ENCODE measurements at regions not wholly inside any gene's neighbourhood (a gene's known extent, or its start where the extent isn't known, plus 50 kb on each side); places are given as distances from the start of the nearest gene placed in this dataset.
"Not testable (repeated sequence)": the region's sequence is repeated elsewhere in the genome, so short reads cannot be mapped to it uniquely, and the experiment has no call there.

- peak in 1 of 2 donors; percentile 13 for DNase-seq
- in situ Hi-C loops (cut with MboI; ENCODE audit: low sequenced_read_pairs in 4 of 4) (no loop called here), intact Hi-C loops (cut with DNase I; ENCODE audit: low total_unique reads) (no loop called here)
- Histone ChIP-seq H3K27me3 (no peaks in the 10 kb centered on the region), H3K4me3 (no peak overlapping the region), H3K27ac (no peak overlapping the region), H3K36me3 (no peaks in the 10 kb centered on the region), H3K4me1 (no peaks in the 10 kb centered on the region), H3K9me3 (no peaks in the 10 kb centered on the region)
- ATAC-seq: no peak
- no peak for TF ChIP-seq POLR2A (IDR thresholded peaks at IDR 0.05)
- TF ChIP-seq, protein P1, sequence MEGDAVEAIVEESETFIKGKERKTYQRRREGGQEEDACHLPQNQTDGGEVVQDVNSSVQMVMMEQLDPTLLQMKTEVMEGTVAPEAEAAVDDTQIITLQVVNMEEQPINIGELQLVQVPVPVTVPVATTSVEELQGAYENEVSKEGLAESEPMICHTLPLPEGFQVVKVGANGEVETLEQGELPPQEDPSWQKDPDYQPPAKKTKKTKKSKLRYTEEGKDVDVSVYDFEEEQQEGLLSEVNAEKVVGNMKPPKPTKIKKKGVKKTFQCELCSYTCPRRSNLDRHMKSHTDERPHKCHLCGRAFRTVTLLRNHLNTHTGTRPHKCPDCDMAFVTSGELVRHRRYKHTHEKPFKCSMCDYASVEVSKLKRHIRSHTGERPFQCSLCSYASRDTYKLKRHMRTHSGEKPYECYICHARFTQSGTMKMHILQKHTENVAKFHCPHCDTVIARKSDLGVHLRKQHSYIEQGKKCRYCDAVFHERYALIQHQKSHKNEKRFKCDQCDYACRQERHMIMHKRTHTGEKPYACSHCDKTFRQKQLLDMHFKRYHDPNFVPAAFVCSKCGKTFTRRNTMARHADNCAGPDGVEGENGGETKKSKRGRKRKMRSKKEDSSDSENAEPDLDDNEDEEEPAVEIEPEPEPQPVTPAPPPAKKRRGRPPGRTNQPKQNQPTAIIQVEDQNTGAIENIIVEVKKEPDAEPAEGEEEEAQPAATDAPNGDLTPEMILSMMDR (IDR thresholded peaks at IDR 0.05 in 4 of 5, conservative IDR thresholded peaks at IDR 0.05 in 1 of 5): no peak
Measured at GRCh38 chr2:173523497-173523896, 168.8 kb downstream of the CDCA7 start.

DNA sequence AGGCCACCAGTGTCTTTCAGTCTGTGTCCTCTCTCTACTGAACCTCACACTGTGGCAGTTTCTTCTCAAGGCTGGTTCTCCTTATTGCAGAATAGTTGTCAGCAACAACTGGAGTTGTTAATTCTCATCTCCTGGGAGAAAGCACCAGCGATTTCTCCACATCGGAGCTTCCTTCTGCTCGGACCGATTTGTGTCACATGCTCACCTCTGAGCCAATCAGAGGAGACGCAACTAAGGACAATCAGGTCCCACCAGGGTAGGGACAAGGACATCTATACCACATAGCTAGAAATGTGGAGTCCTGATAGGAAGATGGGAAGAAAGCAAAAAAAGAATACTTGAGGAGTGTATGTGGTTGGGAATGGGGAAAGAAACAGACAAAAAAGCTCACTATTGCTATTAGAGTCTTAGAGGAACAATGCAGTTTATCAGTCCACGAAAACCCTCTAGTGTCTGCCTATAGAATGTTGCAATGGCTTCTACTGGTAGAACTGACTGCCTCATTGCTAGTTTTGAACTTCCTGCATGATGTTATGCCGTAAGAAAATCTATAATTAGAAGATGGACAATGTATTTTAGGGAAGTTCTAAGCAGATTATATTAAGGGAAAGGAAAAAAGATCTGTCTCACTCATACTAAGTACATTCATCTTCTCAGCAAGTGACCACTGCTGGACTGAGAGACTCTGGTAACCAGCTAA is 169.7 kb downstream of the CDCA7 start:
- DNase-seq (no peak), ATAC-seq (no peak)
- intact Hi-C loops (cut with DNase I; ENCODE audit: low total_unique reads) (no loop called here), in situ Hi-C loops (cut with MboI; ENCODE audit: low sequenced_read_pairs in 4 of 4) (no loop called here)
- Histone ChIP-seq H3K36me3 (no peaks in the 10 kb centered on the region), H3K9me3 (no peaks in the 10 kb centered on the region), H3K4me1 (no peaks in the 10 kb centered on the region), H3K27ac (no peak overlapping the region), H3K27me3 (no peaks in the 10 kb centered on the region), H3K4me3 (no peak overlapping the region)
- no peak for TF ChIP-seq POLR2A (IDR thresholded peaks at IDR 0.05)
- TF ChIP-seq, protein P1 (IDR thresholded peaks at IDR 0.05 in 4 of 5, conservative IDR thresholded peaks at IDR 0.05 in 1 of 5): no peak

- H3K4me3 ChIP-seq; ATAC-seq; DNase-seq; H3K27ac ChIP-seq; intact Hi-C loops (cut with DNase I; ENCODE audit: low total_unique reads); H3K27me3 ChIP-seq; H3K9me3 ChIP-seq; H3K4me1 ChIP-seq; H3K36me3 ChIP-seq; in situ Hi-C loops (cut with MboI; ENCODE audit: low sequenced_read_pairs in 4 of 4): not testable (repeated sequence)
Measured at GRCh38 chr2:173532732-173533531, 178.3 kb downstream of the CDCA7 start.

- Histone ChIP-seq H3K36me3 (no peaks in the 10 kb centered on the region), H3K4me3 (no peak overlapping the region), H3K27me3 (no peaks in the 10 kb centered on the region), H3K9me3 (no peaks in the 10 kb centered on the region), H3K4me1 (no peaks in the 10 kb centered on the region), H3K27ac (no peak overlapping the region)
- intact Hi-C loops (cut with DNase I; ENCODE audit: low total_unique reads) (no loop called here), in situ Hi-C loops (cut with MboI; ENCODE audit: low sequenced_read_pairs in 4 of 4) (no loop called here)
- ATAC-seq (no peak), DNase-seq (no peak)
- TF ChIP-seq, protein P1 (IDR thresholded peaks at IDR 0.05 in 4 of 5, conservative IDR thresholded peaks at IDR 0.05 in 1 of 5): no peak
- TF ChIP-seq POLR2A (IDR thresholded peaks at IDR 0.05): no peak
Measured at GRCh38 chr2:173537694-173538093, 183.0 kb downstream of the CDCA7 start.

DNA sequence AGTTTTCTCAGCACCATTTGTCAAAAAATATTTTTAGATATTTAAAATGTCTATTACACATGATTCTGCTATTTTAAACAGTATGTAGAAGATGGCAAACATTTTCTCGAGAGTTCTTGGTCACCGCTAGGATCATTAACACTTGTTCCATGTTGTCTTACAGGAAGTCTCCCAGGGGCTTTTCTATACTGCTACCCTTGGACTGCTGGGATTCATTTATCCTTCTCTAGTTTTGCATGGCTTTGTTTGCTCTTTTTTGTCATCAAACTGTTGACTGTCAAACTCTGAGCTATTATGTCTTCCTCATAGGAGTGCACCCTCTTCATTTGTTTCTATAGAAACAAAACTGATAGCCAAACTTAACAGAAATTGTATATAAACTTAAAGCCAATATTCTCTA is 184.9 kb downstream of the CDCA7 start:
- in situ Hi-C loops (cut with MboI; ENCODE audit: low sequenced_read_pairs in 4 of 4): no loop called here
- Histone ChIP-seq H3K4me3 (no peak overlapping the region), H3K4me1 (no peaks in the 10 kb centered on the region), H3K9me3 (no peaks in the 10 kb centered on the region), H3K36me3 (no peaks in the 10 kb centered on the region), H3K27ac (no peak overlapping the region), H3K27me3 (no peaks in the 10 kb centered on the region)
- intact Hi-C loops (cut with DNase I; ENCODE audit: low total_unique reads): no loop called here
- no peak for DNase-seq
- TF ChIP-seq POLR2A (IDR thresholded peaks at IDR 0.05): no peak
- TF ChIP-seq, protein P1 (IDR thresholded peaks at IDR 0.05 in 4 of 5, conservative IDR thresholded peaks at IDR 0.05 in 1 of 5): no peak
- ATAC-seq: no peak
